ENCODE measurements at regions not wholly inside any gene's neighbourhood (a gene's known extent, or its start where the extent isn't known, plus 50 kb on each side); places are given as distances from the start of the nearest gene placed in this dataset.
A peak's percentile ranks its signal among the peaks of the same experiment; 100 is the strongest.
"Not testable (repeated sequence)": the region's sequence is repeated elsewhere in the genome, so short reads cannot be mapped to it uniquely, and the experiment has no call there.

GRCh38 chr9:22969350-22969979 lies 522.8 kb downstream of the DMRTA1 start:
- H3K4me3 ChIP-seq (ENCODE audit: low read depth, low read length) = no peak overlapping the region
- FAIRE-seq (no peak), DNase-seq (ENCODE audit: low read depth) (no peak)
- no peaks in the 10 kb centered on the region for H3K36me3 ChIP-seq (ENCODE audit: control insufficient read depth, insufficient read depth, low read length)
- no peaks in the 10 kb centered on the region for H3K27me3 ChIP-seq (ENCODE audit: control insufficient read depth, insufficient read depth, low read length)
- TF ChIP-seq CTCF (IDR thresholded peaks at IDR 0.05; ENCODE audit: insufficient read depth, low read length, severe bottlenecking) = no peak

- no peak for FAIRE-seq
- no peaks in the 10 kb centered on the region for H3K36me3 ChIP-seq (ENCODE audit: control insufficient read depth, insufficient read depth, low read length)
- no peak for TF ChIP-seq CTCF (IDR thresholded peaks at IDR 0.05; ENCODE audit: insufficient read depth, low read length, severe bottlenecking)
- no peaks in the 10 kb centered on the region for H3K27me3 ChIP-seq (ENCODE audit: control insufficient read depth, insufficient read depth, low read length)
- no peak overlapping the region for H3K4me3 ChIP-seq (ENCODE audit: low read depth, low read length)
- DNase-seq (ENCODE audit: low read depth) = no peak
These were observed 523.9 kb downstream of the DMRTA1 start for GRCh38 chr9:22970434-22970975.

- no peaks in the 10 kb centered on the region for H3K27me3 ChIP-seq (ENCODE audit: control insufficient read depth, insufficient read depth, low read length)
- DNase-seq (ENCODE audit: low read depth) (peak; percentile 23), FAIRE-seq (no peak)
- H3K4me3 ChIP-seq (ENCODE audit: low read depth, low read length) = no peak overlapping the region
- no peaks in the 10 kb centered on the region for H3K36me3 ChIP-seq (ENCODE audit: control insufficient read depth, insufficient read depth, low read length)
- no peak for TF ChIP-seq CTCF (IDR thresholded peaks at IDR 0.05; ENCODE audit: insufficient read depth, low read length, severe bottlenecking)
These were observed 529.3 kb downstream of the DMRTA1 start for GRCh38 chr9:22975951-22976350.

- Histone ChIP-seq H3K4me3 (ENCODE audit: low read depth, low read length) (no peak overlapping the region), H3K36me3 (ENCODE audit: control insufficient read depth, insufficient read depth, low read length) (no peaks in the 10 kb centered on the region), H3K27me3 (ENCODE audit: control insufficient read depth, insufficient read depth, low read length) (no peaks in the 10 kb centered on the region)
- no peak for FAIRE-seq
- TF ChIP-seq CTCF (IDR thresholded peaks at IDR 0.05; ENCODE audit: insufficient read depth, low read length, severe bottlenecking) = no peak
- peak; percentile 61 for DNase-seq (ENCODE audit: low read depth)
These were observed 529.8 kb downstream of the DMRTA1 start for GRCh38 chr9:22976454-22976853.

GRCh38 chr9:22980429-22980828 lies 533.8 kb downstream of the DMRTA1 start:
- not testable (repeated sequence) for H3K36me3 ChIP-seq (ENCODE audit: control insufficient read depth, insufficient read depth, low read length); FAIRE-seq; H3K27me3 ChIP-seq (ENCODE audit: control insufficient read depth, insufficient read depth, low read length); H3K4me3 ChIP-seq (ENCODE audit: low read depth, low read length); DNase-seq (ENCODE audit: low read depth)

- DNase-seq (ENCODE audit: low read depth) (no peak), FAIRE-seq (no peak)
- TF ChIP-seq CTCF (IDR thresholded peaks at IDR 0.05; ENCODE audit: insufficient read depth, low read length, severe bottlenecking) = no peak
- Histone ChIP-seq H3K27me3 (ENCODE audit: control insufficient read depth, insufficient read depth, low read length) (no peaks in the 10 kb centered on the region), H3K36me3 (ENCODE audit: control insufficient read depth, insufficient read depth, low read length) (no peaks in the 10 kb centered on the region), H3K4me3 (ENCODE audit: low read depth, low read length) (no peak overlapping the region)
These were observed 539.9 kb downstream of the DMRTA1 start for GRCh38 chr9:22986556-22986955.
